Neural crest cell (in vitro differentiated cells): ENCODE measurements at regions not wholly inside any gene's neighbourhood (a gene's known extent, or its start where the extent isn't known, plus 50 kb on each side); places are given as distances from the start of the nearest gene placed in this dataset.
"Not testable (repeated sequence)": the region's sequence is repeated elsewhere in the genome, so short reads cannot be mapped to it uniquely, and the experiment has no call there.

ENCODE experiments used
- DNase-seq: peaks from one replicate; pipeline ENCODE4 v3.0.0; 2021; ENCODE audit warnings: low read depth, mixed read lengths, low spot score
- H3K27ac Mint-ChIP-seq: one replicate; pipeline ENCODE4 v1.8.0; 2021; ENCODE audit warnings: mild to moderate bottlenecking, mixed read lengths; ENCODE audit not compliant: unreplicated experiment
- H3K27me3 Mint-ChIP-seq: 2 replicates; pipeline ENCODE4 v1.8.0; 2021; ENCODE audit warnings: low read depth, mild to moderate bottlenecking, mixed read lengths
- H3K36me3 Mint-ChIP-seq: 2 replicates; pipeline ENCODE4 v1.8.0; 2021; ENCODE audit warnings: low read depth, mild to moderate bottlenecking, mixed read lengths
- H3K4me1 Mint-ChIP-seq: 2 replicates; pipeline ENCODE4 v1.8.0; 2021; ENCODE audit warnings: mixed read lengths
- H3K4me3 Mint-ChIP-seq: one replicate; pipeline ENCODE4 v1.8.0; 2021; ENCODE audit warnings: mild to moderate bottlenecking, mixed read lengths
- H3K9me3 Mint-ChIP-seq: 2 replicates; pipeline ENCODE4 v1.8.0; 2021; ENCODE audit warnings: mixed read lengths
- CTCF ChIP-seq: fragments of 200-600 bp; sonication (generic); conservative IDR thresholded peaks from 2 replicates; pipeline ENCODE4 v1.5.0; 2021; ENCODE audit warnings: antibody characterized with exemption, mild to moderate bottlenecking

- no peaks in the 10 kb centered on the region for H3K4me1 Mint-ChIP-seq
- no peak for DNase-seq
- H3K9me3 Mint-ChIP-seq = no peaks in the 10 kb centered on the region
- no peaks in the 10 kb centered on the region for H3K36me3 Mint-ChIP-seq
- H3K4me3 Mint-ChIP-seq = no peak overlapping the region
- H3K27me3 Mint-ChIP-seq = no peaks in the 10 kb centered on the region
- no peak for TF ChIP-seq CTCF
- H3K27ac Mint-ChIP-seq = no peak overlapping the region
These were observed 407.0 kb downstream of the CPS1 start for GRCh38 chr2:210963386-210963785.

DNA sequence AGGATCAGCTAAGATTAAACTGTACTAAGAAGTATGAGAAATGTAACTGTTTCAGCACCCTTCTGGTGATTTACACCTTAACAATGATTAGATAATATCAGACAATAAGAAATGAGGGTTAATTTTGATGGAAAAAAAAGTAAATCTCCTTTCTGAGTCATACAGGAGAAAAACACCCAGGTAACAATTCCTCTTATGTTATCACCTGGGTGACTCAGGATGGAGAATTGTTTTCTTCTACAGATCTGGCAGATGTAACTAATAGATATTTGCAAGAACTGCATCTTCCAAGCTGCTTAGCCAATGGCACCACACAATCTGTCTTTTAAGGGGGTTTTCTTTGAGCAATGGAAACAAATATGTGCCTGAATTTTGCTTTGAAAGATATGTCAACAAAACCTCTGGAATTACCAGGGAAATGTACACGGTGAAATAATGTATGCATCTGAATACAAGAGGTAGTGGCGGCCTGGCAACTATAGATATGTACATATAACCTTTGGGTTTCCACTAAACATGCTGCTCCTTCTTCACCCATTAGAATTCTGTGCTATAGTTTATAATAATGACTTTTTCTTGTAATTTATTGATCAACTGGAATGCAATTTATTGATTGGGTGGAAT, 407.9 kb downstream of the CPS1 start:
- H3K36me3 Mint-ChIP-seq = no peaks in the 10 kb centered on the region
- no peaks in the 10 kb centered on the region for H3K4me1 Mint-ChIP-seq
- H3K4me3 Mint-ChIP-seq = no peak overlapping the region
- DNase-seq = no peak
- TF ChIP-seq CTCF = no peak
- no peaks in the 10 kb centered on the region for H3K27me3 Mint-ChIP-seq
- H3K9me3 Mint-ChIP-seq = no peaks in the 10 kb centered on the region
- H3K27ac Mint-ChIP-seq = no peak overlapping the region

DNA sequence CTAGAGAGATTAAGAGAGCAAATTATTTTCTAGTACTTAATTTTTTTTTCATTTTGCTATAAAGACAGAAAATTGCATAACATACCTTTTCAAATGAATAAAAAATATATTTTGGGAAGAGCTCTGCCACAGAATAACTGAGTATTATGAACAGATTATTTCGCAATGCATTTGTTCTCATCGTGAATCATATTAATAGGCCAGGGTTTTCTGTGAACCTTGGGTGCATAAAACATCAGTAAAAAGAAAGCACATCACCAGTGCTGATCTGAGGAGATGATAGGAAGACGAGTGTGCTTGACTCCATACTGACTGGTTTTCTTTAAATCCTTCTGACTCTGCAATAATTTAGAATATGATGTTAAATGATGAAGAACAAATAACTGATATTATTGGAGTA, 409.1 kb downstream of the CPS1 start:
- Mint-ChIP-seq H3K9me3 (no peaks in the 10 kb centered on the region), H3K4me1 (no peaks in the 10 kb centered on the region)
- TF ChIP-seq CTCF = no peak

DNA sequence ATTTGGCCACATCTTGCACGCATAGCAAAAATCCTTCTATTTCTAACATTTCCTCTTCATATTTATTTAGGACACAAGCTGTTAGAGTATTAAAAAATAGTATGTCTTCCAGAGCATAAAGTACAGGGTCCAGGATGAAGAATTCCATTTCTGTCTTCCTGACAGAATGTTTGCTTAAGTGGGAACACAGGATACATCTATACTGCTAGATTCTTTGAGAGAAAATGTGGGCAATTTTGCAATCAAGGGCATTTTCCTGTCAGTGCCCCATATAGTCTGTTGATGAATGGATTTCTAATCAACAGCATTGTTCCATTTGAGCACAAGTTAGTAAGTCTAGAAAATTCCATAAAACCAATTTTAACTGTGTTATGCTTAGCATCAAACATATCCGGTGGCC, 409.9 kb downstream of the CPS1 start:
- no peaks in the 10 kb centered on the region for H3K9me3 Mint-ChIP-seq
- no peaks in the 10 kb centered on the region for H3K27me3 Mint-ChIP-seq
- no peak overlapping the region for H3K4me3 Mint-ChIP-seq
- H3K4me1 Mint-ChIP-seq = no peaks in the 10 kb centered on the region
- no peaks in the 10 kb centered on the region for H3K36me3 Mint-ChIP-seq
- no peak for DNase-seq
- H3K27ac Mint-ChIP-seq = no peak overlapping the region
- TF ChIP-seq CTCF = no peak

More for the DNA sequence above, 409.1 kb downstream of the CPS1 start:
- Mint-ChIP-seq H3K27ac (no peak overlapping the region), H3K4me3 (no peak overlapping the region), H3K27me3 (no peaks in the 10 kb centered on the region), H3K36me3 (no peaks in the 10 kb centered on the region)
- no peak for DNase-seq

DNA sequence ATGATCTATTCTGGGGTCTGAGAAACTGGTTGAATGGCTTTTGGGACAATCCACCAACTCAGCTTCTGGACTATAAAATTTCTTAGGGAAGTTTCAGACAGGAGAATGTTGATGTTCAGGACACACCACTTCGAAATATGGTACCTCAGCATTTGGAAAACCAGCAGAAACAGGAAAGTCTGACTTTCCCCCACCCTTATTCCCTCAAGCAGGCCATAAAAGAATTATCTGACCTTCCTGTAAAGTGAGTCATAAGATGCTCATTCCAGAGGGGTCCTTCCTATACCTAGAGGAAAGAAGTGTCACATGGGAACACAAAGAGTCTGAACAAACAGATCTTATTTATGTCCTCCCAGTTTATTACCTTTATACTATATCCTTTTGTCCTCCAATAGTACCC, 415.0 kb downstream of the CPS1 start:
- Mint-ChIP-seq H3K27me3 (no peaks in the 10 kb centered on the region), H3K4me3 (no peak overlapping the region), H3K27ac (no peak overlapping the region), H3K36me3 (no peaks in the 10 kb centered on the region), H3K9me3 (no peaks in the 10 kb centered on the region), H3K4me1 (no peaks in the 10 kb centered on the region)
- TF ChIP-seq CTCF = no peak
- DNase-seq = no peak

DNA sequence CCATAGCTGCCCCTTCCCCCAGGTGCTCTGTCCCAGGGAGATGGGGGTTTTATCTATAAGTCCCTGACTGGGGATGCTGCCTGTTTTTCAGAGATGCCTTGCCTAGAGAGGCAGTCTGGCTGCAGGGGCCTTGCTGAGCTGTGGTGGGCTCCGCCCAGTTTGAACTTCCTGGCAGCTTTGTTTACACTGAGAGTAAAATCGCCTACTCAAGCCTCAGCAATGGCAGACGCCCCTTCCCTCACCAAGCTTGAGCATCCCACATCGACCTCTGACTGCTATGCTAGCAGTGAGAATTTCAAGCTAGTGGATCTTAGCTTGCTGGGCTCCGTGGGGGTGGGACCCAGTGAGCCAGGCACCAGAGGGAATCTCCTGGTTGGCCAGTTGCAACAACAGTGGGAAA, 430.4 kb downstream of the CPS1 start:
- not testable (repeated sequence) for H3K4me3 Mint-ChIP-seq, H3K36me3 Mint-ChIP-seq, DNase-seq, H3K9me3 Mint-ChIP-seq, H3K27ac Mint-ChIP-seq, H3K27me3 Mint-ChIP-seq, H3K4me1 Mint-ChIP-seq
